GM12891 (cell line): ENCODE measurements at regions not wholly inside any gene's neighbourhood (a gene's known extent, or its start where the extent isn't known, plus 50 kb on each side); places are given as distances from the start of the nearest gene placed in this dataset.

Experiments
- POLR2A ChIP-seq: IDR thresholded peaks from 2 replicates; pipeline ENCODE4 v1.6.1; 2011; ENCODE audit warnings: low read depth, low read length, control low read depth
- POLR2AphosphoS5 ChIP-seq: IDR thresholded peaks from 2 replicates; pipeline ENCODE4 v1.6.1; 2011; ENCODE audit warnings: low read depth, low read length, control low read depth
- SPI1 ChIP-seq: IDR thresholded peaks from 2 replicates; pipeline ENCODE4 v1.6.1; 2011; ENCODE audit warnings: low read depth, low read length, control low read depth
- TAF1 ChIP-seq: IDR thresholded peaks from 2 replicates; pipeline ENCODE4 v1.6.1; 2011; ENCODE audit warnings: low read depth, low read length, control low read depth

GRCh38 chr2:187102381-187102780 is 253.4 kb upstream of the ZSWIM2 start:
- TF ChIP-seq POLR2A (no peak), POLR2AphosphoS5 (no peak), SPI1 (no peak), TAF1 (no peak)
